DOHH2 (cell line): ENCODE measurements at regions not wholly inside any gene's neighbourhood (a gene's known extent, or its start where the extent isn't known, plus 50 kb on each side); places are given as distances from the start of the nearest gene placed in this dataset.

ENCODE experiments used
- CTCF ChIP-seq: fragments of 200-600 bp; sonication (generic); IDR thresholded peaks from one replicate; pipeline ENCODE4 v1.5.1; 2014; ENCODE audit warnings: antibody characterized with exemption, mild to moderate bottlenecking, low read depth, low read length; ENCODE audit not compliant: poor library complexity, severe bottlenecking
- EZH2phosphoT487 ChIP-seq: fragments of 200-600 bp; sonication (generic); IDR thresholded peaks from 2 replicates; pipeline ENCODE4 v1.6.1; 2017; ENCODE audit warnings: borderline replicate concordance, mild to moderate bottlenecking, antibody characterized with exemption, low read length, moderate library complexity, mixed read lengths

DNA sequence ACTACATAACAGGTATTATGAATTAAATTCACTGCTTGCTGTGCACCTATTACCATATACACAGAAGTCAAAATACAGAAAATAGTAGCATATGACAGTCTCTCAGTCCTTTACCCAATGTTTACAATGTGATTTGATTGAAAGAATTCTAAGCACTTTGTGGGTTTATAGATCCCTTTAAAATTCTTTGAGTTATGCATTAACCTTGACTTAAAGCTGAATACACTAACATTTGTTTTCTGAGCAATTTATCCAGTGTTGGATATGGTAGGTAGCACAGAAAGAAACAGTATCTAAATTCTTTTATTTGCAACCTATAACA lies 230.8 kb upstream of the DDI1 start:
- TF ChIP-seq CTCF, result no peak
- no peak for TF ChIP-seq EZH2phosphoT487
